GM12878 (cell line): ENCODE measurements at regions not wholly inside any gene's neighbourhood (a gene's known extent, or its start where the extent isn't known, plus 50 kb on each side); places are given as distances from the start of the nearest gene placed in this dataset.
A peak's percentile ranks its signal among the peaks of the same experiment; 100 is the strongest.

ENCODE experiments used
- ATAC-seq: fragments of 200-7000 bp; cut with Tn5 transposase; 3 replicates; pipeline ENCODE4 v1.9.1; 2020; ENCODE audit warnings: mild to moderate bottlenecking, moderate library complexity
- BruUV-seq: library from RNA; stranded (reverse); fragments of 400-500 nt; replicated peaks from 2 replicates; lab custom pipeline; 2021; lab: Mats Ljungman, UMichigan
- CTCF ChIA-PET: fragments of 300-600 bp; sonication (Branson Sonifier 250); formaldehyde crosslinking; extraction: SDS; loops from one replicate; lab custom pipeline; 2021; ENCODE audit warnings: inconsistent platforms; lab: Yijun Ruan, JAX
- POLR2A ChIA-PET: fragments of 350-600 bp; formaldehyde crosslinking; extraction: SDS; loops from one replicate; lab custom pipeline; 2021; ENCODE audit warnings: inconsistent platforms; lab: Charles Lee
- RAD21 ChIA-PET: fragments of 300-600 bp; sonication (Branson Sonifier 250); formaldehyde crosslinking; loops from one replicate; lab custom pipeline; 2023; ENCODE audit warnings: antibody characterized with exemption; ENCODE audit not compliant: unreplicated experiment; lab: Charles Lee
- SMC1A ChIA-PET: fragments of 300-600 bp; sonication (Branson Sonifier 250); formaldehyde crosslinking; loops from one replicate; lab custom pipeline; 2023; ENCODE audit not compliant: unreplicated experiment, uncharacterized antibody; lab: Charles Lee
- DNase-seq: peaks from one replicate; pipeline ENCODE4 v3.0.0-alpha.2; 2011; ENCODE audit warnings: low read depth, low spot score
- FAIRE-seq: peaks from 3 replicates; lab custom pipeline; 2011; peaks lifted over from hg19 to GRCh38; lab: Jason Lieb, UNC
- H2AFZ ChIP-seq: 2 replicates; pipeline ENCODE4 v1.6.0; 2011; ENCODE audit warnings: low read depth, low read length, control low read depth; ENCODE audit not compliant: control insufficient read depth
- H3K27ac ChIP-seq: 2 replicates; pipeline ENCODE4 v1.5.1; 2011; ENCODE audit warnings: control low read depth; ENCODE audit not compliant: control insufficient read depth, insufficient read depth
- H3K27me3 ChIP-seq, 2 experiments: replicated peaks in 1 of 2; 2 replicates each; pipeline versions ENCODE4 v1.6.0 to v1.6.1; 2011; ENCODE audit warnings: low read length in 1 of 2; ENCODE audit not compliant: control insufficient read depth in 2 of 2, insufficient read depth in 2 of 2
- H3K36me3 ChIP-seq, 2 experiments: 2 replicates each; pipeline ENCODE4 v1.5.1; 2011; ENCODE audit warnings: low read length in 1 of 2; ENCODE audit not compliant: control insufficient read depth in 2 of 2, insufficient read depth in 2 of 2
- H3K4me1 ChIP-seq: 2 replicates; pipeline ENCODE4 v1.6.1; 2011; ENCODE audit warnings: mild to moderate bottlenecking, low read length, moderate library complexity, mixed read lengths; ENCODE audit not compliant: control insufficient read depth, insufficient read depth
- H3K4me2 ChIP-seq: 2 replicates; pipeline ENCODE4 v1.6.0; 2011; ENCODE audit warnings: control low read depth; ENCODE audit not compliant: control insufficient read depth, insufficient read depth
- H3K4me3 ChIP-seq: fragments of 200-600 bp; sonication (generic); 2 replicates; pipeline ENCODE4 v1.5.1; 2016
- H3K79me2 ChIP-seq: 2 replicates; pipeline ENCODE4 v1.6.0; 2011; ENCODE audit warnings: low read length; ENCODE audit not compliant: control insufficient read depth, insufficient read depth
- H3K9ac ChIP-seq: 2 replicates; pipeline ENCODE4 v1.8.0; 2011; ENCODE audit warnings: low read length, control low read depth, mixed read lengths; ENCODE audit not compliant: control insufficient read depth, insufficient read depth
- H3K9me3 ChIP-seq: replicated peaks from 3 replicates; pipeline ENCODE4 v1.5.1; 2011; ENCODE audit warnings: mild to moderate bottlenecking, low read length; ENCODE audit not compliant: control insufficient read depth, insufficient read depth
- H4K20me1 ChIP-seq: 2 replicates; pipeline ENCODE4 v1.6.0; 2011; ENCODE audit not compliant: control insufficient read depth, insufficient read depth
- CREB1 ChIP-seq: IDR thresholded peaks from 2 replicates; pipeline ENCODE4 v1.6.1; 2012; ENCODE audit warnings: low read depth, mild to moderate bottlenecking, inconsistent platforms
- NFIC ChIP-seq: IDR thresholded peaks from 2 replicates; pipeline ENCODE4 v1.6.1; 2012; ENCODE audit warnings: low read depth, mild to moderate bottlenecking, inconsistent platforms, low read length, moderate library complexity
- NFYA ChIP-seq: IDR thresholded peaks from 2 replicates; pipeline ENCODE4 v1.6.1; 2011; ENCODE audit warnings: low read depth, mild to moderate bottlenecking, low read length, improper control_type of control experiment, borderline replicate concordance
- POLR2AphosphoS2 ChIP-seq: IDR thresholded peaks from 2 replicates; pipeline ENCODE4 v1.6.1; 2011; ENCODE audit warnings: low read depth, mild to moderate bottlenecking, low read length, improper control_type of control experiment, moderate library complexity
- RFX5 ChIP-seq: IDR thresholded peaks from 2 replicates; pipeline ENCODE4 v1.6.1; 2011; ENCODE audit warnings: low read depth, low read length, improper control_type of control experiment
- SREBF2 ChIP-seq: IDR thresholded peaks from 2 replicates; pipeline ENCODE4 v1.6.1; 2012; ENCODE audit warnings: mild to moderate bottlenecking, low read length
- TAF1 ChIP-seq: IDR thresholded peaks from 2 replicates; pipeline ENCODE4 v1.6.1; 2011; ENCODE audit warnings: mild to moderate bottlenecking, low read depth, low read length, borderline replicate concordance
- ZNF274 ChIP-seq: IDR thresholded peaks from one replicate; pipeline ENCODE4 v1.8.0; 2011; ENCODE audit not compliant: insufficient read length, insufficient read depth
- WGBS: methylation state at CpG from one replicate; pipeline ENCODE4 v1.1.6; 2016; ENCODE audit warnings: low lambda C conversion rate; ENCODE audit not compliant: insufficient replicate concordance, insufficient coverage; ENCODE audit errors: missing lambda C conversion rate; 5-methylcytosine and 5-hydroxymethylcytosine counted together
- in situ Hi-C: fragments of 300-500 bp; cut with MboI; formaldehyde crosslinking; loops from 9 replicates; pipeline ENCODE4 v1.14.3; 2018; ENCODE audit warnings: mixed read lengths
- intact Hi-C: fragments of 100-400 bp; cut with micrococcal nuclease; formaldehyde crosslinking; loops from one replicate; pipeline ENCODE4 v1.14.2; 2022; ENCODE audit not compliant: unreplicated experiment
- TF ChIP-seq, protein P1 (sequence below): fragments of 450-650 bp; IDR thresholded peaks from 2 replicates; pipeline ENCODE4 v1.6.1; 2017; ENCODE audit warnings: mild to moderate bottlenecking
- TF ChIP-seq, protein P2 (sequence below): IDR thresholded peaks from 2 replicates; pipeline ENCODE4 v1.6.1; 2011; ENCODE audit warnings: borderline replicate concordance, low read depth, mild to moderate bottlenecking, moderate library complexity, mixed read lengths, low read length; ENCODE audit not compliant: insufficient read depth; ENCODE audit errors: extremely low read length

DNA sequence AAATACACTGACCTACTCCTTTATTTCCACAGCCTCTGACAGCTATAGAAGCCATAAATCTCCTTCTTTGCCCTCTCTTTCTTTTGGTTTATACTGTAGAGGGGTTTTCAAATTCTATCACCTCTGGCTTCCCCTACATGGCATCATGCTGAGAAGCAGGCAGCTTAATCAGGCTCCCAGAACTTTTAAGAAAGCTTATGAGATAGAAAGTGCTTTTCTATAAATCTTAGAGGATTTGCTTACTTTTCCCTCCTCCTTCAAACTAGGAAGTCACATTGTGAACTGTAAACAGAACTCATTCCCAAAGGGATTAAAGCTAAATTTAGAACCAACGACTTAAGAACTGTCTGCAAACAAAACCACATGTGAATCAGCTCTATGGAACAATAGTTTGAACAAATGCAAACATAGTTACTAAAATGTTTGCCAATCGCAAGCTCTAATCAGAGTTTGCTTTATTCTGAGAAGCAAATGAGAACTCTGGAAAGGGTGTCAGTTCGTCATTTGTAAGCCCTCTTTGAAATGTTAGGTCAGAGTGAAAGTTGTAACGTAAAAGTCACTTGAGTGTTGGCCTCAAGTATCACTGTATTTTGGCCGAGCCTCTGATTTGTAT is 344.1 kb downstream of the RFC3 start:
- Histone ChIP-seq H3K9me3 (no peaks in the 10 kb centered on the region), H3K36me3 (no peaks in the 10 kb centered on the region), H2AFZ (no peak overlapping the region), H3K4me2 (no peak overlapping the region), H3K4me3 (no peak overlapping the region), H3K27me3 (no peaks in the 10 kb centered on the region), H3K4me1 (no peaks in the 10 kb centered on the region), H4K20me1 (no peaks in the 10 kb centered on the region), H3K9ac (no peak overlapping the region), H3K27ac (no peak overlapping the region), H3K79me2 (no peaks in the 10 kb centered on the region)
- ATAC-seq (no peak), DNase-seq (no peak), FAIRE-seq (no peak)
- no TSS peak for BruUV-seq
- CTCF ChIA-PET, result no interaction called here
- SMC1A ChIA-PET, result no interaction called here
- intact Hi-C loops, result no loop called here
- POLR2A ChIA-PET, result no interaction called here
- WGBS, result 12% methylated on average over 5 of the region's 5 CpGs
- in situ Hi-C loops, result no loop called here
- RAD21 ChIA-PET, result no interaction called here
- TF ChIP-seq CREB1, result peak; percentile 55; the same call in 1 of the 2 replicates
- TF ChIP-seq ZNF274, result no peak

DNA sequence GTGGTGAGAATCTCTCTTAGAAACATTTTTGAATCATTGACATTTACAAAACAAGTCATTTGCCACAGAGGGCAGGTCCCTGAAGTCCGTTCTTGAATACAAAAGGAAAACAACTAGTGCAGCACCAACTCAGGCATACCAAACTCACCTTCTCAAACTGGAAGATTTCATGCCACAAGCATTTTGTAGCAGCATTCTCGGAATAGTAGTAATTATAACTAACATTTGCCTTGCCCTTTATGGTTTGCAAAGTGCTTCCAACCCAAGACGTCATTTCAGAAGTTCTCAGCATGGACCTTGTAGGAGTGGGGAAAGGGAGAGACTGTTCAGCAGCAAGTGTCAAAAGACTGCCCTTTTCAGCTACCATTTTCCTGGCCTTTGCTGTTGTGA is 344.6 kb downstream of the RFC3 start:
- FAIRE-seq, result no peak
- no TSS peak for BruUV-seq
- ChIA-PET CTCF (interaction anchor here (1.0 kb wide), 1 partner anchor 996 kb away, joined by 3 read pairs; no protein-coding TSS in a partner anchor), SMC1A (no interaction called here), RAD21 (interaction anchor here (0.6 kb wide), 1 partner anchor 1248 kb away, joined by 4 read pairs; no protein-coding TSS in a partner anchor), POLR2A (no interaction called here)
- WGBS, result 10% methylated on average over 3 of the region's 3 CpGs
- H3K9me3 ChIP-seq, result no peaks in the 10 kb centered on the region
- no peaks in the 10 kb centered on the region for H3K79me2 ChIP-seq
- no peak for DNase-seq
- no peaks in the 10 kb centered on the region for H3K4me1 ChIP-seq
- no peak overlapping the region for H3K4me2 ChIP-seq
- H3K4me3 ChIP-seq, result no peak overlapping the region
- no peaks in the 10 kb centered on the region for H4K20me1 ChIP-seq
- H3K27me3 ChIP-seq, result no peaks in the 10 kb centered on the region
- no peak overlapping the region for H3K27ac ChIP-seq
- no peak for ATAC-seq
- intact Hi-C loops, result no loop called here
- no peaks in the 10 kb centered on the region for H3K36me3 ChIP-seq
- no peak overlapping the region for H2AFZ ChIP-seq
- no peak overlapping the region for H3K9ac ChIP-seq
- TF ChIP-seq, protein P1, sequence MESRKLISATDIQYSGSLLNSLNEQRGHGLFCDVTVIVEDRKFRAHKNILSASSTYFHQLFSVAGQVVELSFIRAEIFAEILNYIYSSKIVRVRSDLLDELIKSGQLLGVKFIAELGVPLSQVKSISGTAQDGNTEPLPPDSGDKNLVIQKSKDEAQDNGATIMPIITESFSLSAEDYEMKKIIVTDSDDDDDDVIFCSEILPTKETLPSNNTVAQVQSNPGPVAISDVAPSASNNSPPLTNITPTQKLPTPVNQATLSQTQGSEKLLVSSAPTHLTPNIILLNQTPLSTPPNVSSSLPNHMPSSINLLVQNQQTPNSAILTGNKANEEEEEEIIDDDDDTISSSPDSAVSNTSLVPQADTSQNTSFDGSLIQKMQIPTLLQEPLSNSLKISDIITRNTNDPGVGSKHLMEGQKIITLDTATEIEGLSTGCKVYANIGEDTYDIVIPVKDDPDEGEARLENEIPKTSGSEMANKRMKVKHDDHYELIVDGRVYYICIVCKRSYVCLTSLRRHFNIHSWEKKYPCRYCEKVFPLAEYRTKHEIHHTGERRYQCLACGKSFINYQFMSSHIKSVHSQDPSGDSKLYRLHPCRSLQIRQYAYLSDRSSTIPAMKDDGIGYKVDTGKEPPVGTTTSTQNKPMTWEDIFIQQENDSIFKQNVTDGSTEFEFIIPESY, result no peak
- TF ChIP-seq TAF1 (no peak), SREBF2 (no peak), NFIC (no peak), POLR2AphosphoS2 (no peak), RFX5 (no peak), NFYA (no peak)
- TF ChIP-seq, protein P2, sequence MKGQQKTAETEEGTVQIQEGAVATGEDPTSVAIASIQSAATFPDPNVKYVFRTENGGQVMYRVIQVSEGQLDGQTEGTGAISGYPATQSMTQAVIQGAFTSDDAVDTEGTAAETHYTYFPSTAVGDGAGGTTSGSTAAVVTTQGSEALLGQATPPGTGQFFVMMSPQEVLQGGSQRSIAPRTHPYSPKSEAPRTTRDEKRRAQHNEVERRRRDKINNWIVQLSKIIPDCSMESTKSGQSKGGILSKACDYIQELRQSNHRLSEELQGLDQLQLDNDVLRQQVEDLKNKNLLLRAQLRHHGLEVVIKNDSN, result no peak
- in situ Hi-C loops, result no loop called here
